Endothelial cell of umbilical vein (primary cell): ENCODE measurements at regions not wholly inside any gene's neighbourhood (a gene's known extent, or its start where the extent isn't known, plus 50 kb on each side); places are given as distances from the start of the nearest gene placed in this dataset.

Experiments used
- BruUV-seq: library from RNA; stranded (reverse); fragments of 400-500 nt; replicated peaks from 2 replicates; lab custom pipeline; 2021; lab: Mats Ljungman, UMichigan
- CTCF ChIA-PET: fragments of 300-600, 350-600 bp; sonication (Branson Sonifier 250); formaldehyde crosslinking; loops from one replicate; lab custom pipeline; 2021; ENCODE audit warnings: antibody characterized with exemption, inconsistent platforms; lab: Charles Lee
- POLR2A ChIA-PET: fragments of 300-600, 350-600 bp; sonication (Branson Sonifier 250); formaldehyde crosslinking; loops from one replicate; lab custom pipeline; 2021; ENCODE audit warnings: antibody characterized with exemption, inconsistent platforms; lab: Charles Lee
- DNase-seq: peaks from one replicate; pipeline ENCODE4 v3.0.0-alpha.2; 2011; ENCODE audit warnings: low read depth, low spot score
- FAIRE-seq: peaks from 2 replicates; lab custom pipeline; 2011; peaks lifted over from hg19 to GRCh38; lab: Jason Lieb, UNC
- H2AFZ ChIP-seq: 2 replicates; pipeline ENCODE4 v1.6.0; 2012; ENCODE audit warnings: low read depth, low read length, control low read depth, inconsistent platforms
- H3K27ac ChIP-seq: 2 replicates; pipeline ENCODE4 v1.5.1; 2011; ENCODE audit warnings: low read depth, mild to moderate bottlenecking, control low read depth, low read length, moderate library complexity; ENCODE audit not compliant: insufficient read depth
- H3K27me3 ChIP-seq, 2 experiments: 2 replicates each; pipeline versions ENCODE4 v1.6.0 to v1.6.1; 2011; ENCODE audit warnings: low read length in 2 of 2, mixed read lengths in 1 of 2; ENCODE audit not compliant: control insufficient read depth in 2 of 2, insufficient read depth in 2 of 2
- H3K36me3 ChIP-seq, 2 experiments: 2 replicates in 1 of 2; 3 replicates in 1 of 2; pipeline ENCODE4 v1.5.1; 2011; ENCODE audit warnings: low read length in 2 of 2, mild to moderate bottlenecking in 1 of 2, moderate library complexity in 1 of 2; ENCODE audit not compliant: control insufficient read depth in 2 of 2, insufficient read depth in 2 of 2; ENCODE audit errors: extremely low read depth in 1 of 2
- H3K4me1 ChIP-seq: 3 replicates; pipeline ENCODE4 v1.5.1; 2011; ENCODE audit warnings: mild to moderate bottlenecking, low read length; ENCODE audit not compliant: control insufficient read depth, insufficient read depth; ENCODE audit errors: extremely low read depth
- H3K4me2 ChIP-seq: 2 replicates; pipeline ENCODE4 v1.6.1; 2011; ENCODE audit warnings: low read length, control low read depth, mixed read lengths; ENCODE audit not compliant: insufficient read depth
- H3K4me3 ChIP-seq, 3 experiments: fragments of 200-600 bp in 1 of 3; sonication (generic), shearing (Covaris generic) in 1 of 3; replicated peaks in 1 of 3; 2 replicates each; pipeline ENCODE4 v1.5.1; 2011 to 2016; ENCODE audit warnings: control low read depth in 3 of 3, low read length in 3 of 3, mild to moderate bottlenecking in 2 of 3, inconsistent platforms in 1 of 3, low read depth in 1 of 3, moderate library complexity in 1 of 3; ENCODE audit not compliant: insufficient read depth in 1 of 3
- H3K79me2 ChIP-seq: 2 replicates; pipeline ENCODE4 v1.6.0; 2012; ENCODE audit warnings: low read length, inconsistent platforms; ENCODE audit not compliant: control insufficient read depth, insufficient read depth
- H3K9ac ChIP-seq: replicated peaks from 2 replicates; pipeline ENCODE3; 2011; ENCODE audit warnings: low read length, control low read depth; ENCODE audit not compliant: insufficient read depth; ENCODE audit errors: extremely low read depth
- H3K9me1 ChIP-seq: replicated peaks from 3 replicates; pipeline ENCODE4 v1.6.0; 2011; ENCODE audit warnings: mild to moderate bottlenecking, low read length; ENCODE audit not compliant: control insufficient read depth, insufficient read depth; ENCODE audit errors: extremely low read depth
- H3K9me3 ChIP-seq: replicated peaks from 2 replicates; pipeline ENCODE4 v1.5.1; 2012; ENCODE audit warnings: low read length, inconsistent platforms; ENCODE audit not compliant: control insufficient read depth, insufficient read depth
- H4K20me1 ChIP-seq: replicated peaks from 2 replicates; pipeline ENCODE3; 2011; ENCODE audit warnings: mild to moderate bottlenecking, low read length; ENCODE audit not compliant: control insufficient read depth, insufficient read depth; ENCODE audit errors: extremely low read depth
- EZH2 ChIP-seq: IDR thresholded peaks from 2 replicates; pipeline ENCODE4 v1.6.1; 2012; ENCODE audit warnings: borderline replicate concordance, low read depth, mild to moderate bottlenecking, moderate library complexity, low read length, inconsistent platforms; ENCODE audit not compliant: severe bottlenecking
- FOS ChIP-seq: IDR thresholded peaks from 2 replicates; pipeline ENCODE4 v1.6.1; 2011; ENCODE audit warnings: mild to moderate bottlenecking, low read length, moderate library complexity, borderline replicate concordance; ENCODE audit not compliant: insufficient read depth
- GATA2 ChIP-seq: IDR thresholded peaks from 2 replicates; pipeline ENCODE4 v1.7.0; 2011; ENCODE audit warnings: low read depth, mild to moderate bottlenecking, moderate library complexity, mixed read lengths, low read length; ENCODE audit not compliant: insufficient read length, insufficient read depth
- JUN ChIP-seq: IDR thresholded peaks from 2 replicates; pipeline ENCODE4 v1.6.1; 2011; ENCODE audit warnings: borderline replicate concordance, low read depth; ENCODE audit not compliant: insufficient read length, insufficient read depth
- MYC ChIP-seq: IDR thresholded peaks from one replicate; pipeline ENCODE4 v1.6.1; 2011; ENCODE audit warnings: mild to moderate bottlenecking, low read depth, low read length
- POLR2A ChIP-seq: IDR thresholded peaks from 2 replicates; pipeline ENCODE4 v1.6.1; 2012; ENCODE audit warnings: low read depth, mild to moderate bottlenecking, control low read depth, low read length
- POLR2AphosphoS5 ChIP-seq: IDR thresholded peaks from 2 replicates; pipeline ENCODE4 v1.6.1; 2012; ENCODE audit warnings: low read depth, mild to moderate bottlenecking, control low read depth, low read length, moderate library complexity; ENCODE audit not compliant: insufficient read depth
- dilution Hi-C: fragments of 300-500 bp; cut with MboI; formaldehyde crosslinking; loops from one replicate; pipeline ENCODE4 v1.15.0; 2019; ENCODE audit warnings: low sequenced_read_pairs; ENCODE audit not compliant: extremely low pct_ligation_motif_present
- intact Hi-C: fragments of 100-400 bp; cut with micrococcal nuclease; formaldehyde crosslinking; loops from one replicate; pipeline ENCODE4 v1.10.0; 2022
- TF ChIP-seq, protein P1 (sequence below): IDR thresholded peaks from 2 replicates; pipeline ENCODE4 v1.6.1; 2011; ENCODE audit not compliant: insufficient read depth, insufficient read length
- TF ChIP-seq, protein P2 (sequence below), 2 donors: IDR thresholded peaks; 1 replicate in 1 of 2; 2 replicates in 1 of 2; pipeline ENCODE4 v1.5.1; 2011; ENCODE audit warnings: low read length in 2 of 2, mild to moderate bottlenecking in 2 of 2, moderate library complexity in 2 of 2, control low read depth in 1 of 2, inconsistent platforms in 1 of 2, low read depth in 1 of 2; ENCODE audit not compliant: insufficient read depth in 1 of 2; ENCODE audit errors: extremely low read depth in 1 of 2

DNA sequence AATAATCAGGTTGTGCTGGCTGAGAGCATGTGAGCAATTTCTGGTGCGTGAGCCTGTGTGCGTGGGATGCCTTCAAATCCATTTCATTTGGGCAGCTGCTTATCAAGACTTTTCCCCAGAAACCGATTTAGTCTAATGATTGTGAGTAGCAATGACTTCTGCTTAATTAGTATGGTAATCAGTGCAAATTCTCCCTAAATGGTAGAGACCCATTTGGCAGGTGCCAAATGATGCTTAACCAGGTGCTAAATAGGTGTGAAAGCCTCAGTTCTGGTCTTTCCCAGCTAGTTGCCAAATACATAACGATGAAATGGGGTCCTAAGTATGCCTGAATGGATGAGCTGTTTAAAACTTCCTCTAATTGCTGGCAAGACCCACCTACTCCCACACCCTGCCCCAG, 248.4 kb upstream of the CCDC196 start:
- Histone ChIP-seq H3K9me3 (no peaks in the 10 kb centered on the region), H4K20me1 (no peaks in the 10 kb centered on the region), H3K27me3 (no peaks in the 10 kb centered on the region), H3K4me2 (no peak overlapping the region), H3K79me2 (no peaks in the 10 kb centered on the region), H2AFZ (no peak overlapping the region), H3K9me1 (no peaks in the 10 kb centered on the region), H3K36me3 (no peaks in the 10 kb centered on the region), H3K4me1 (no peaks in the 10 kb centered on the region), H3K27ac (no peak overlapping the region), H3K9ac (no peak overlapping the region), H3K4me3 (no peak overlapping the region)
- dilution Hi-C loops (no loop called here), intact Hi-C loops (no loop called here)
- CTCF ChIA-PET = interaction anchor here (1.4 kb wide), 1 partner anchor 9 kb away, joined by 3 read pairs; no protein-coding TSS in a partner anchor
- POLR2A ChIA-PET = no interaction called here
- FAIRE-seq (no peak), DNase-seq (no peak)
- TF ChIP-seq FOS = no peak
- no peak for TF ChIP-seq MYC
- TF ChIP-seq, protein P1, sequence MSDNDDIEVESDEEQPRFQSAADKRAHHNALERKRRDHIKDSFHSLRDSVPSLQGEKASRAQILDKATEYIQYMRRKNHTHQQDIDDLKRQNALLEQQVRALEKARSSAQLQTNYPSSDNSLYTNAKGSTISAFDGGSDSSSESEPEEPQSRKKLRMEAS = no peak
- TF ChIP-seq, protein P2, sequence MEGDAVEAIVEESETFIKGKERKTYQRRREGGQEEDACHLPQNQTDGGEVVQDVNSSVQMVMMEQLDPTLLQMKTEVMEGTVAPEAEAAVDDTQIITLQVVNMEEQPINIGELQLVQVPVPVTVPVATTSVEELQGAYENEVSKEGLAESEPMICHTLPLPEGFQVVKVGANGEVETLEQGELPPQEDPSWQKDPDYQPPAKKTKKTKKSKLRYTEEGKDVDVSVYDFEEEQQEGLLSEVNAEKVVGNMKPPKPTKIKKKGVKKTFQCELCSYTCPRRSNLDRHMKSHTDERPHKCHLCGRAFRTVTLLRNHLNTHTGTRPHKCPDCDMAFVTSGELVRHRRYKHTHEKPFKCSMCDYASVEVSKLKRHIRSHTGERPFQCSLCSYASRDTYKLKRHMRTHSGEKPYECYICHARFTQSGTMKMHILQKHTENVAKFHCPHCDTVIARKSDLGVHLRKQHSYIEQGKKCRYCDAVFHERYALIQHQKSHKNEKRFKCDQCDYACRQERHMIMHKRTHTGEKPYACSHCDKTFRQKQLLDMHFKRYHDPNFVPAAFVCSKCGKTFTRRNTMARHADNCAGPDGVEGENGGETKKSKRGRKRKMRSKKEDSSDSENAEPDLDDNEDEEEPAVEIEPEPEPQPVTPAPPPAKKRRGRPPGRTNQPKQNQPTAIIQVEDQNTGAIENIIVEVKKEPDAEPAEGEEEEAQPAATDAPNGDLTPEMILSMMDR (IDR thresholded peaks at IDR 0.05; ENCODE audit: extremely low read depth in 1 of 2, insufficient read depth in 1 of 2, low read depth in 1 of 2, low read length in 2 of 2) = no peak
- TF ChIP-seq POLR2AphosphoS5 = no peak
- TF ChIP-seq JUN = no peak
- no peak for TF ChIP-seq GATA2
- no peak for TF ChIP-seq POLR2A
- no peak for TF ChIP-seq EZH2
- BruUV-seq = no TSS peak
